GM13976 (cell line): ENCODE measurements at regions not wholly inside any gene's neighbourhood (a gene's known extent, or its start where the extent isn't known, plus 50 kb on each side); places are given as distances from the start of the nearest gene placed in this dataset.

Source experiments
- DNase-seq: peaks from one replicate; pipeline ENCODE4 v3.0.0; 2012; ENCODE audit warnings: low spot score
- in situ Hi-C: fragments of 300-500 bp; cut with MboI; formaldehyde crosslinking; loops from one replicate; pipeline ENCODE4 v1.12.0; 2022; ENCODE audit warnings: low sequenced_read_pairs, mixed read lengths, inconsistent platforms; ENCODE audit not compliant: unreplicated experiment
- TF ChIP-seq, protein P1 (sequence below): IDR thresholded peaks from 2 replicates; pipeline ENCODE4 v1.5.1; 2012; ENCODE audit warnings: borderline replicate concordance, mild to moderate bottlenecking; ENCODE audit not compliant: insufficient read depth; ENCODE audit errors: extremely low read depth, missing control alignments, control extremely low read depth

DNA sequence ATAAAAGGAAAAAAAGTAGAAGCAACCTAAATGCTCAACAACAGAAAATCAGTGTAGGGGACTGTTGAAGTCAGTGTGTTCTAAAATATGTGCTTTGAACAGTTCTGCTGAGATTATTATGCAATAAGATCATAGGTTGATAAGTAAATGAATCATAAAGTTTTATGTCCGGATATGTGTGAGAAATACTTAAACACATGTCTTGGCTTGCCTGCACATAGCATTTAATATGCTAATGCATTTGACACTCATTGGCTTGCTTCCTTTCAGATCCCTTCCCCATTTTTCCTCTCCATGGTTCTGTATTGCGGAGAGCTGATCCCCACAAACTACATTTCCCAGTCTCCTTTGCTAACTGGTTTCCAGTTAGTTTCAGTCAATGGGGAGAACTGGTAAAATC, 573.8 kb upstream of the TBX3 start:
- DNase-seq: no peak
- in situ Hi-C loops: no loop called here

DNA sequence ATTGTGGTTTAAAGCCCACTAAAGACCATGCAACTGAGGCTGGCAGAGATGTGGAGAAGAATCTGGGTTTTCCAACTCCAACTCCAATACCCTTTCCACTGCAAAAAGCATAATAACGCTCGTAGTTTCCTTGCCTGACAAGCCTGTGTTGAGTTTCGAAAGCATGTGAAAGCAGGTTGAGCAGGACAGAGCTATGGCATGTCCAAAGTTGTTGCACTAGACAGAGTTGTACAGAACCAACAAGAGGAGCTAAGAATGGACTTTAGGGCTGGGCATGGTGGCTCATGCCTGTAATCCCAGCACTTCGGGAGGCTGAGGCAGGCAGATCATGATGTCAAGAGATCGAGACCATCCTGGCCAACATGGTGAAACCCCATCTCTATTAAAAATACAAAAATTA, 572.0 kb upstream of the TBX3 start:
- DNase-seq: no peak
- in situ Hi-C loops: no loop called here
- TF ChIP-seq, protein P1, sequence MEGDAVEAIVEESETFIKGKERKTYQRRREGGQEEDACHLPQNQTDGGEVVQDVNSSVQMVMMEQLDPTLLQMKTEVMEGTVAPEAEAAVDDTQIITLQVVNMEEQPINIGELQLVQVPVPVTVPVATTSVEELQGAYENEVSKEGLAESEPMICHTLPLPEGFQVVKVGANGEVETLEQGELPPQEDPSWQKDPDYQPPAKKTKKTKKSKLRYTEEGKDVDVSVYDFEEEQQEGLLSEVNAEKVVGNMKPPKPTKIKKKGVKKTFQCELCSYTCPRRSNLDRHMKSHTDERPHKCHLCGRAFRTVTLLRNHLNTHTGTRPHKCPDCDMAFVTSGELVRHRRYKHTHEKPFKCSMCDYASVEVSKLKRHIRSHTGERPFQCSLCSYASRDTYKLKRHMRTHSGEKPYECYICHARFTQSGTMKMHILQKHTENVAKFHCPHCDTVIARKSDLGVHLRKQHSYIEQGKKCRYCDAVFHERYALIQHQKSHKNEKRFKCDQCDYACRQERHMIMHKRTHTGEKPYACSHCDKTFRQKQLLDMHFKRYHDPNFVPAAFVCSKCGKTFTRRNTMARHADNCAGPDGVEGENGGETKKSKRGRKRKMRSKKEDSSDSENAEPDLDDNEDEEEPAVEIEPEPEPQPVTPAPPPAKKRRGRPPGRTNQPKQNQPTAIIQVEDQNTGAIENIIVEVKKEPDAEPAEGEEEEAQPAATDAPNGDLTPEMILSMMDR: no peak

More for the DNA sequence above, 573.8 kb upstream of the TBX3 start:
- TF ChIP-seq, protein P1: no peak

DNA sequence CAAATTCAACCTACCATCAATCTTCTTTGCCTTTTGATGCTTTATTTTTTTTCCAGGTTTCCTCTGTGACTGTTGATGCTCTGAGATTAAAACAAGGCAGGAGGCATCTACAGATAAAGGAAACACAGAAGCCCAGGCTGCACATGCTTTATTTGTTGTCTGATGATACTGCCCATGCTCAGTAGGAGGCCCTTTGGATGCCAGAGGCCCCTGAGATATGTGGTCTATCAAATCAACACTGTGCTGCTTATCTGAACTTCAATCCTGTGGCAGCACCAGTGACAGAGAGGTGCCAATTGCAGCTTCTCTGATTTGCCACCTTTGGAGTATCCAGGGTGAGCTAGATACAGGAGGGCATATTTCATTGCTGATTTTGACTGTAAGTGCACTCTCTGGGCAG, 571.3 kb upstream of the TBX3 start:
- TF ChIP-seq, protein P1: no peak
- in situ Hi-C loops: no loop called here
- no peak for DNase-seq

DNA sequence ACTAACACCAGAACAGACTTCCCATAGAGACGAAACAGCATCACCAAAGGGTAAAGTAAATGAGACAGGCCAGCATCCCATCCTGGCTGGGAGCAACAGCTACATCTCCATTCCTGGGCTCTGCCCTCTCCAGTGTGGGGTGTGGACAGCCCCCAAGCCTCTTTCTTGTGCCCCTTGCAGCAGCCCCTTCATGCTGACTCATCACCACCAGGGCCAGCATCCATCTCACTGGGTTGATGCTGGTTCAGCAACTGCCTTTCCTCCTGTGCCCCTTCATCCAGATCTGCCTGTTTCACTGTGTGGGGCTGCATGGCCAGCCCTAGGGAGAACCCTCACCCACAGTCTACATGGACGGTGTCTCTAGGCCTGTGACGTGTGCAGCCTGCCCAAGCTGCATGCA, 569.1 kb upstream of the TBX3 start:
- no peak for DNase-seq
- in situ Hi-C loops: no loop called here
- TF ChIP-seq, protein P1: no peak

DNA sequence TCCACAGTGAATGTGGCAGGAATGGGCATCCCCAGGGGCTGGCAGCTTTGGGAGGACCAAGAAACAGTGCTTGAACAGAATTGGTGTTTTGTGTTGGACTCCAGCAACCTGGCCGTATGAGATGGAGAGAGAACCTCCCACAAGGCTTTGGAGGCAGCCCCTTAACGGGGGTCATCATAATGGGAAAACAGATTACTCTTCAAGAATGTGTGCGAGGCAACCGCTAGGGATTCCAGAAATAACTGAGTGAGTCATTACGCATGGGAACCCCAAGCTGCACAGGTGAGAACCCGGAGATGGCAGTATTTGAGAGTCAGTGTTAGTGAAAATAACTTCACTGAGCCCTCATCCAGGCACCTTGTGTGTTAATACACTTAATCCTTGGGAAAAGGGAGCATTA, 567.8 kb upstream of the TBX3 start:
- in situ Hi-C loops: no loop called here
- no peak for DNase-seq
- TF ChIP-seq, protein P1: no peak

DNA sequence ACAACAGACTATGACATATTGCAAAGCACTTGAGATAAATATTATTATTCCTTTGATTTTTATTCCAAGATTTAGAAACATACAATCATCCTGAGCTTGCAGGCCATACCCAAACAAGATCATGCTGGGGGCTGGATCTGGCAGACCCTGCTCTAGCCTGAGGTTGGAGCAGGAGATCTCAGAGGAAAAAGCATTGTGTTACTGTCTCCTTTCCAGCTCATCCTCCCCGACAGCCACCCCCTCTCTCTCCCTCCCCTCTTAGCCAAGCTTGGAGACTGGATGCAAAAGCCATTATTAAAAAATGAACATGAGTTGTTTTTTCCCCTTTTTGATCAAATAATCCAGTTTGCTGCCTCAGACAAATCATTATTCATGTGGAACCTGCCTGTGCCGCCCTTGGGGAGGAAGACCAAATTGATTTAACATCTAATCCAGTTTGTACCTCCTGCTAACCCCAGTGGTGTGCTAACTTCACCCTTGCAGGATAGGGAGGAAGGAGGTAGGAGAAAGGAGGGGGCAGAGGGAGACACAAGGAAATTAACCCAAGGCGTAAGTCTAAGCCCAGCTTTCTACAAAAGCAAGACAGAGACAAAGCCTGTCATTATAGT, 565.8 kb upstream of the TBX3 start:
- no peak for DNase-seq
- TF ChIP-seq, protein P1: no peak
- in situ Hi-C loops: no loop called here
